Endothelial cell of umbilical vein (primary cell): ENCODE measurements at regions not wholly inside any gene's neighbourhood (a gene's known extent, or its start where the extent isn't known, plus 50 kb on each side); places are given as distances from the start of the nearest gene placed in this dataset.

Experiments
- FOS ChIP-seq: IDR thresholded peaks from 2 replicates; pipeline ENCODE4 v1.6.1; 2011; ENCODE audit warnings: mild to moderate bottlenecking, low read length, moderate library complexity, borderline replicate concordance; ENCODE audit not compliant: insufficient read depth
- JUN ChIP-seq: IDR thresholded peaks from 2 replicates; pipeline ENCODE4 v1.6.1; 2011; ENCODE audit warnings: borderline replicate concordance, low read depth; ENCODE audit not compliant: insufficient read length, insufficient read depth
- MYC ChIP-seq: IDR thresholded peaks from one replicate; pipeline ENCODE4 v1.6.1; 2011; ENCODE audit warnings: mild to moderate bottlenecking, low read depth, low read length
- POLR2A ChIP-seq: IDR thresholded peaks from 2 replicates; pipeline ENCODE4 v1.6.1; 2012; ENCODE audit warnings: low read depth, mild to moderate bottlenecking, control low read depth, low read length
- TF ChIP-seq, protein P1 (sequence below), 2 donors: IDR thresholded peaks; 1 replicate in 1 of 2; 2 replicates in 1 of 2; pipeline ENCODE4 v1.5.1; 2011; ENCODE audit warnings: low read length in 2 of 2, mild to moderate bottlenecking in 2 of 2, moderate library complexity in 2 of 2, control low read depth in 1 of 2, inconsistent platforms in 1 of 2, low read depth in 1 of 2; ENCODE audit not compliant: insufficient read depth in 1 of 2; ENCODE audit errors: extremely low read depth in 1 of 2
- TF ChIP-seq, protein P2 (sequence below): IDR thresholded peaks from 2 replicates; pipeline ENCODE4 v1.6.1; 2011; ENCODE audit not compliant: insufficient read depth, insufficient read length

DNA sequence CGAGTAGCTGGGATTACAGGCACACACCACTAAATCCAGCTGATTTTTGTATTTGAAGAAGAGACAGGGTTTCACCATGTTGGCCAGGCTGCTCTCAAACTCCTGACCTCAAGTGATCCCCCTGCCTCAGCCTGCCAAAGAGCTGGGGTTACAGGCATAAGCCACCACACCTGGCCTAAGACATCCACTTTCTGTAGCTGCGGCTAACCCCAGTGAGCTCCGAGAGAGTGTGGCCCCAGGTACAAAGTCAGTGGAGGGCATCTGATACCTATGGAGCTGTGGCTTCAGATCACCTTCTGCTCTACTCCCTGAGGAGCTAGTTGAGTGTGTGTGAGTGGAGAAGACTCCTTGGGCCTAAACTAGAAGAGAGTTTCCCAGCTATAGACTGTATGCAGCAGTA, 189.3 kb upstream of the TSC22D2 start:
- TF ChIP-seq POLR2A (no peak), FOS (no peak), JUN (no peak), MYC (no peak)
- TF ChIP-seq, protein P1, sequence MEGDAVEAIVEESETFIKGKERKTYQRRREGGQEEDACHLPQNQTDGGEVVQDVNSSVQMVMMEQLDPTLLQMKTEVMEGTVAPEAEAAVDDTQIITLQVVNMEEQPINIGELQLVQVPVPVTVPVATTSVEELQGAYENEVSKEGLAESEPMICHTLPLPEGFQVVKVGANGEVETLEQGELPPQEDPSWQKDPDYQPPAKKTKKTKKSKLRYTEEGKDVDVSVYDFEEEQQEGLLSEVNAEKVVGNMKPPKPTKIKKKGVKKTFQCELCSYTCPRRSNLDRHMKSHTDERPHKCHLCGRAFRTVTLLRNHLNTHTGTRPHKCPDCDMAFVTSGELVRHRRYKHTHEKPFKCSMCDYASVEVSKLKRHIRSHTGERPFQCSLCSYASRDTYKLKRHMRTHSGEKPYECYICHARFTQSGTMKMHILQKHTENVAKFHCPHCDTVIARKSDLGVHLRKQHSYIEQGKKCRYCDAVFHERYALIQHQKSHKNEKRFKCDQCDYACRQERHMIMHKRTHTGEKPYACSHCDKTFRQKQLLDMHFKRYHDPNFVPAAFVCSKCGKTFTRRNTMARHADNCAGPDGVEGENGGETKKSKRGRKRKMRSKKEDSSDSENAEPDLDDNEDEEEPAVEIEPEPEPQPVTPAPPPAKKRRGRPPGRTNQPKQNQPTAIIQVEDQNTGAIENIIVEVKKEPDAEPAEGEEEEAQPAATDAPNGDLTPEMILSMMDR (IDR thresholded peaks at IDR 0.05; ENCODE audit: extremely low read depth in 1 of 2, insufficient read depth in 1 of 2, low read depth in 1 of 2, low read length in 2 of 2), result no peak
- TF ChIP-seq, protein P2, sequence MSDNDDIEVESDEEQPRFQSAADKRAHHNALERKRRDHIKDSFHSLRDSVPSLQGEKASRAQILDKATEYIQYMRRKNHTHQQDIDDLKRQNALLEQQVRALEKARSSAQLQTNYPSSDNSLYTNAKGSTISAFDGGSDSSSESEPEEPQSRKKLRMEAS, result no peak
